Activated CD4-positive, alpha-beta T cell treated with anti-CD3 and anti-CD28 coated beads, Interleukin-2, amount 10 ng/mL, durations not matched to agents 7 days and 5 days (primary cell): ENCODE measurements at regions not wholly inside any gene's neighbourhood (a gene's known extent, or its start where the extent isn't known, plus 50 kb on each side); places are given as distances from the start of the nearest gene placed in this dataset.

ENCODE experiments used
- CTCF ChIA-PET: fragments of 350-600 bp; sonication (Branson Sonifier 250); formaldehyde crosslinking; loops from one replicate; lab custom pipeline; 2021; ENCODE audit warnings: antibody characterized with exemption; lab: Charles Lee
- POLR2A ChIA-PET: fragments of 350-600 bp; sonication (Branson Sonifier 250); formaldehyde crosslinking; loops from one replicate; lab custom pipeline; 2021; ENCODE audit warnings: antibody characterized with exemption; lab: Charles Lee
- DNase-seq: peaks from one replicate; pipeline ENCODE4 v3.0.0-alpha.2; 2020
- H3K27ac Mint-ChIP-seq: one replicate; pipeline ENCODE4 v1.8.0; 2021; ENCODE audit warnings: mild to moderate bottlenecking, moderate library complexity, mixed read lengths
- H3K27me3 Mint-ChIP-seq: one replicate; pipeline ENCODE4 v1.8.0; 2021; ENCODE audit warnings: mixed read lengths
- H3K36me3 Mint-ChIP-seq: one replicate; pipeline ENCODE4 v1.8.0; 2021; ENCODE audit warnings: low read depth, mixed read lengths
- H3K4me1 Mint-ChIP-seq: one replicate; pipeline ENCODE4 v1.8.0; 2021; ENCODE audit warnings: mixed read lengths
- H3K4me3 Mint-ChIP-seq: one replicate; pipeline ENCODE4 v1.8.0; 2021; ENCODE audit warnings: mild to moderate bottlenecking, moderate library complexity, mixed read lengths
- H3K9me3 Mint-ChIP-seq: one replicate; pipeline ENCODE4 v1.8.0; 2021; ENCODE audit warnings: mixed read lengths

DNA sequence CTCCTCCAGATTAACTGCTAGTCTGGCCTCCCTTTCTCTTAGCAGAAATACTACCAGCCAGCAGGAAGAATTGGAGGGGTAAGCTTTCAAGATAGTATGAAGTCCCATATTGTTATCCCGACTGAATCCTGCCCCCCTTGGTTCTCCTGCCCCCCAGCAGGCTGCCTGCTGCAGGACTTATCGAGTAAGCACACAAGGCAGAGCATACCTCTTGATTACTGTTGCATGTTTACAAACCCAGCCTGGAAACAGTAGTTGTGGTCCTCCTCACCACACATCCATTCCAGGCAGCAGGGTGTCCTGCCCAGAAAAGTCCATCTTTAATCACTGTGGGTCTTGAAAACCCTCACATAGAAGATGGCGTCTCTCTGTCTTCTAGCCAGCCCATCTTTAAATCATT lies 66.8 kb upstream of the PPP2R3A start:
- Mint-ChIP-seq H3K27me3 (peaks cover 10% of the 10 kb centered on the region), H3K4me1 (no peaks in the 10 kb centered on the region), H3K4me3 (no peak overlapping the region), H3K36me3 (no peaks in the 10 kb centered on the region), H3K27ac (no peak overlapping the region), H3K9me3 (no peaks in the 10 kb centered on the region)
- CTCF ChIA-PET = no interaction called here
- POLR2A ChIA-PET = no interaction called here
- DNase-seq = no peak

DNA sequence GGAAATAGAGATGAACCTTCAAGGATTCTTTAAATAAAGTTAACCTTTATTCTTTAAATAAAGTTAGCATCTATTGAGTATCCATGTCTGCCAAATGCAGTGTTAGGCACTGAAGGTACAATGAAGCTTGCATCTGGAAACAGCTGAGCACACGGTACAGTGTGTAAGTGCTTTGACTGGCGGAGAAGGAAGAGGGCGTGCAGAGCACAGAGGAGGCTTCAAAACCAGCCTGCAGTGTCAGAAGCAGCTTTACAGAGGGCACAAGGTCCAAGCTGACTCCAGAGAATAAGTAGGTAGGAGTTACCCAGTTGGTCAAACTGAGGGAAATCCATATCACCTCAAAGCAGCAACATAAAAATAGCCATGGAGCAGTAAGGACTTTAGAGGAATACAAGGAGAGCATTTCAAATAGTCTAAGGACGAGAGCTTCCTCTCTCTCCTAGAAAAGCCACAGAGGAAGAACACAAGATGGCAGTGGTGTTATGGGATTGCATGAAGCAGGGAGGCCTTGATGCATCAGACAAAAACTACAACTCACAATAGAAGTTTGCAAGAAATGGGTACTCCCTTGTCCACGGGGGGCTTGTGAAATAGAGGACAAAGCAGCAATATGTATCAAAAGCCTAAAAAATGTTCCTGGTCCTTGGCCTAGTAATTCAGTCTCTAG lies 60.3 kb upstream of the PPP2R3A start:
- peaks cover 6% of the 10 kb centered on the region for H3K27me3 Mint-ChIP-seq
- H3K27ac Mint-ChIP-seq = no peak overlapping the region
- no peaks in the 10 kb centered on the region for H3K36me3 Mint-ChIP-seq
- H3K4me3 Mint-ChIP-seq = no peak overlapping the region
- ChIA-PET CTCF (no interaction called here), POLR2A (no interaction called here)
- H3K4me1 Mint-ChIP-seq = no peaks in the 10 kb centered on the region
- H3K9me3 Mint-ChIP-seq = no peaks in the 10 kb centered on the region
- DNase-seq = no peak

DNA sequence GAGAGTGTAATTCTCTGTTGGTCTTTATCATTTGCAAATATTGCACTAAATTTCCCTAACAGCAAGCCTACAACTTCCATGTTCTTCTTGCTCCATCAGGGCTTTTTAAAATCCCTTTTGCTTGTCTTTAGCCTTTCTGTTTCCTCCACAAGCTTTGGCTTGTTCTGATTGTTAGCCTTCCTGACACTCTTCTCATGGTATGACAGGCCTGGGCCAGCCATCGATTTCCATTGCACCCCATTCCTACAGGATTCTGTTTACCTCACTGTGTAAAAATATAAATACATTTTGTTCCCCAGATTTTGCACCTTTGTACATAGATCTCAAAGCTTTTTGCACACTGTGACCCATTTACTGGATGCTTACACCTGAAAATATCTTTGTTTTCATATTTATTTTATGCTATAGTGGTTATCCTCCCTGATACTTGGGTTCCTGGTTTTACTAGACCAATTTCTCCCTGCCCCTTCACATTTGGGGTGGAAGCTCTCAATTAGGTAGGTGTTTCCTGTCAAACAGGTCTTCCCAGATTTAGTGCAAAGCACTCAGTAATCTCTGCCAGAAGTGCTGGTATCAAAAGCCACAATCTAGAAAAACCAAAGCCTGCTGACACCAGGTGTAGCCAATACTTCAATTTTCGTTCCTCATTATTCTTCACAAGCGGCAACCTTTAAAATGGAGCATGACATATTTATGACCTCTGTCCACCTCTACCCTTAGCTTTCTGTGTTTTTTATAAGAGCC lies 57.9 kb upstream of the PPP2R3A start:
- no peak overlapping the region for H3K4me3 Mint-ChIP-seq
- no peaks in the 10 kb centered on the region for H3K9me3 Mint-ChIP-seq
- no peak for DNase-seq
- H3K27me3 Mint-ChIP-seq = no peaks in the 10 kb centered on the region
- H3K27ac Mint-ChIP-seq = no peak overlapping the region
- H3K4me1 Mint-ChIP-seq = no peaks in the 10 kb centered on the region
- ChIA-PET POLR2A (no interaction called here), CTCF (no interaction called here)
- no peaks in the 10 kb centered on the region for H3K36me3 Mint-ChIP-seq

DNA sequence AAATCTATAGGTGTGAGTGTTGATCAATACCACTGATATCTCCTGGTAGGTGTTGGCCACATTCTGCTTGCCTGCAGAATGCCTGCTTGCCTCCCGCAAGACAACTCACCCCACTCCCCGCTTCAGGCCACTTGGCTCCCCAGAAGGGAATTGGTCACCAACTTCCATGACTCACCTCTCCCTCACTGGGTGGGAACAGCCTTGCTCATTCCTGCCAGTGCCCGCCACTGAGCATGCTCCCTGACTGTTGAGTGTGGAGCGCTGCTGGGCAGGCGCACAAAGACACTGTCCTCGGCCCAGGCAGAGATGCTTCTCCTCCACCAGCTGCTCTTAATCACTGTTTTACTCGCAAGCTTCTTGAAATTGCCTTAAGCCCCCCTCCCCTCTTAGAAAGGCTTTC lies 57.3 kb upstream of the PPP2R3A start:
- no peak overlapping the region for H3K27ac Mint-ChIP-seq
- CTCF ChIA-PET = no interaction called here
- no peaks in the 10 kb centered on the region for H3K4me1 Mint-ChIP-seq
- no peak for DNase-seq
- no peak overlapping the region for H3K4me3 Mint-ChIP-seq
- POLR2A ChIA-PET = no interaction called here
- H3K36me3 Mint-ChIP-seq = no peaks in the 10 kb centered on the region
- H3K9me3 Mint-ChIP-seq = no peaks in the 10 kb centered on the region
- no peaks in the 10 kb centered on the region for H3K27me3 Mint-ChIP-seq

DNA sequence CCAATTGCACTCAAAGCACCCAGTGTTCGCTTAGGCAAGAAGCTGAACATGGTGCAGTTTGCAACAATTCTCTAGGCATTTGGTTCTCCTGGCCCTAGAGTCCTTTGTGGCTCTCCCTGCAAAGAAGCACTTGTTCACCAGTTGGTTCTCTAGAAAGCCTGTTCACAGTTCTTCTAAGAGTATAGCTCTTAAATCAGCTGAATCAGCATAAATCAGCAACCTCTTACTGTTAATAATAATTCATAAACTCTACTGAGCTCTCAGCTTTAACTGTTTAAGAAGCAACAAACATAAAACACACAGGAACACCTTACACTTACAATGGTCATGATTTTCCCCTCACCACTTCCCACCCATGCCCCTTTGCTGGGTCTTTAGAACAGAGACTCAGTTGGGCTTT lies 56.8 kb upstream of the PPP2R3A start:
- ChIA-PET CTCF (no interaction called here), POLR2A (no interaction called here)
- Mint-ChIP-seq H3K27me3 (no peaks in the 10 kb centered on the region), H3K4me1 (no peaks in the 10 kb centered on the region), H3K36me3 (no peaks in the 10 kb centered on the region), H3K9me3 (no peaks in the 10 kb centered on the region), H3K4me3 (no peak overlapping the region), H3K27ac (no peak overlapping the region)
- no peak for DNase-seq

DNA sequence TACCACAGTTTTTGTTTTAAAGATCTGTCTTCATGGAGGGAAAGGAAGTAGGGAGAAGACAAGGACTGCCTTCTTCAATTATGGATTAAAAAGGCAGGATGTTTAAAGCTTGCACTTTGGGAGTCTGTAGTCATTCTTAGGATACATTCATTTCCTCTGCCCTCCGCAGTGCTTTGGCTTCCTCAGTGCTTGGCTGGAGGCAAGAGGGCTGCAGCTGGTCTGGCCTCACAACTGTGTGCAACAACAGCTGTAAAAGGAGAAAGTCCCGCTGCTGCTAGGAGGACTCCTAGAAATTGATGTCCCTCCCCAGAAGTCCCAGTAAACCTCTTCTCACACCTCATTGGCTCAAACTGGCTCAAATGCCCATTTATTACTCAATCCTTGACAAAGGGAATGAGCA lies 54.4 kb upstream of the PPP2R3A start:
- H3K27me3 Mint-ChIP-seq = no peaks in the 10 kb centered on the region
- no peaks in the 10 kb centered on the region for H3K36me3 Mint-ChIP-seq
- no peak overlapping the region for H3K27ac Mint-ChIP-seq
- POLR2A ChIA-PET = no interaction called here
- no peaks in the 10 kb centered on the region for H3K9me3 Mint-ChIP-seq
- no peak for DNase-seq
- H3K4me3 Mint-ChIP-seq = no peak overlapping the region
- CTCF ChIA-PET = no interaction called here
- H3K4me1 Mint-ChIP-seq = no peaks in the 10 kb centered on the region

DNA sequence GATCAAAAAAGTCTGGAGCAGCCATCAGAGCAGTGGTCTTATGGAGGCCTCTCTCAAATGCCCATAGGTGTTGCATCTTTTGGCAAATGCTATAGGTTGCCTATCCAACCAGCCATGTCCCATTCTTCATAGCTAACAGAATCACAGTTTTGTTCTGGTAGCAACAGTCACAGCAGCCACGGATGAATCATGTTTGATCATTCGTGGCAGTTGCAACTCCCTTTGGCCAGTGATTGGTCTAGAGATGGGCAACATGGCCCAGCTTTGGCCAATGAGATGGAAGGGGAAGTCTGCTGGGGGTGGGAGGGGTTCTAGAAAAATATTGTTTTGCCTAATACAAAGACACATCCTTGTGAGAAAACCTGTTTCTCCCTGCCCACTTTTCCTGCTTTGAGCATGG lies 50.3 kb upstream of the PPP2R3A start:
- Mint-ChIP-seq H3K27me3 (peaks cover 7% of the 10 kb centered on the region), H3K4me3 (no peak overlapping the region), H3K36me3 (no peaks in the 10 kb centered on the region), H3K4me1 (no peaks in the 10 kb centered on the region), H3K9me3 (no peaks in the 10 kb centered on the region), H3K27ac (no peak overlapping the region)
- ChIA-PET CTCF (interaction anchor here (0.6 kb wide), 1 partner anchor 324 kb away, joined by 4 read pairs; no protein-coding TSS in a partner anchor), POLR2A (no interaction called here)
- DNase-seq = no peak
